T-helper 9 cell (primary cell): ENCODE measurements at regions not wholly inside any gene's neighbourhood (a gene's known extent, or its start where the extent isn't known, plus 50 kb on each side); places are given as distances from the start of the nearest gene placed in this dataset.

ENCODE experiments used
- DNase-seq: peaks from one replicate; pipeline ENCODE4 v3.0.0-alpha.2; 2020

GRCh38 chr15:39194106-39194830 is 386.6 kb upstream of the THBS1 start:
- DNase-seq: no peak

GRCh38 chr15:39195961-39196486 is 384.9 kb upstream of the THBS1 start:
- DNase-seq: no peak

- no peak for DNase-seq
These were observed 382.6 kb upstream of the THBS1 start for GRCh38 chr15:39198044-39199000.

GRCh38 chr15:39199076-39199475 is 381.8 kb upstream of the THBS1 start:
- DNase-seq: no peak

GRCh38 chr15:39200586-39200985 is 380.3 kb upstream of the THBS1 start:
- DNase-seq: no peak

- no peak for DNase-seq
These were observed 378.2 kb upstream of the THBS1 start for GRCh38 chr15:39202641-39203040.

- no peak for DNase-seq
These were observed 376.8 kb upstream of the THBS1 start for GRCh38 chr15:39204031-39204430.

GRCh38 chr15:39205081-39205480 is 375.8 kb upstream of the THBS1 start:
- DNase-seq: no peak

- no peak for DNase-seq
These were observed 375.1 kb upstream of the THBS1 start for GRCh38 chr15:39205506-39206371.

- DNase-seq: no peak
These were observed 373.3 kb upstream of the THBS1 start for GRCh38 chr15:39207532-39208115.

GRCh38 chr15:39208187-39208586 is 372.7 kb upstream of the THBS1 start:
- DNase-seq: no peak

GRCh38 chr15:39209548-39210211 is 371.2 kb upstream of the THBS1 start:
- DNase-seq: no peak

- DNase-seq: no peak
These were observed 369.5 kb upstream of the THBS1 start for GRCh38 chr15:39211108-39211979.

GRCh38 chr15:39213385-39213840 is 367.5 kb upstream of the THBS1 start:
- DNase-seq: no peak

GRCh38 chr15:39215015-39215414 is 365.9 kb upstream of the THBS1 start:
- no peak for DNase-seq

GRCh38 chr15:39216816-39217215 is 364.1 kb upstream of the THBS1 start:
- no peak for DNase-seq

GRCh38 chr15:39219608-39220007 is 361.3 kb upstream of the THBS1 start:
- no peak for DNase-seq

- no peak for DNase-seq
These were observed 354.5 kb upstream of the THBS1 start for GRCh38 chr15:39226169-39226937.

GRCh38 chr15:39227001-39227400 is 353.9 kb upstream of the THBS1 start:
- DNase-seq: no peak

GRCh38 chr15:39228889-39229288 is 352.0 kb upstream of the THBS1 start:
- DNase-seq: no peak
